ENCODE measurements at regions not wholly inside any gene's neighbourhood (a gene's known extent, or its start where the extent isn't known, plus 50 kb on each side); places are given as distances from the start of the nearest gene placed in this dataset.

GRCh38 chr13:89784161-89784809, 1563.2 kb upstream of the MIR17HG start (continued):
- no peak for TF ChIP-seq TSHZ1 (tag by site-specific recombination; IDR thresholded peaks at IDR 0.05; ENCODE audit: borderline replicate concordance)
- no peak for TF ChIP-seq ZNF473 (tag by site-specific recombination; IDR thresholded peaks at IDR 0.05)

DNA sequence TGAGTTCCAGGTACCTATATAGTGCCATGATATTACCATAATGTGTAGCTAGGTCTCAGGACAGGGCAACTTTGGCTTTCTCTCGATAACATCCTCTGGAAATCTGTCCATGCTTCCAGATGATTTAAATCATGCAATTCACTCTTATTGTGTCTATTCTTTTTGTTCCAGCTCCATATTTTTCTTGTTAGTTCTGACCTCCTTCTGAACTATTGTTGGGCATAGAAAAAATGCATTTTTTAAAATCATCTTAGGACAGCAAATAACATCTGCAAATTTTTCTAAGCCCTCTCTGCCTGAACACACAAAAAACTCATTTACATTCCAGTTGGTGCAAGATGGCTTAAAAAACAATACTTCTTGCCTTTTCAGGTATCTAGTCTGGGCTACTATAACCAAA, 1561.0 kb upstream of the MIR17HG start:
- no peaks in the 10 kb centered on the region for H3K4me1 ChIP-seq (ENCODE audit: control insufficient read depth, insufficient read depth, low read length)
- TF ChIP-seq ZNF664 (tag by site-specific recombination; IDR thresholded peaks at IDR 0.05) (no peak), ZNF133 (tag by site-specific recombination; IDR thresholded peaks at IDR 0.05) (no peak), ZNF202 (tag by site-specific recombination; IDR thresholded peaks at IDR 0.05; ENCODE audit: borderline replicate concordance) (no peak), ZNF654 (tag by site-specific recombination; IDR thresholded peaks at IDR 0.05; ENCODE audit: low read depth) (no peak), ZNF596 (tag by site-specific recombination; IDR thresholded peaks at IDR 0.05) (no peak), ZBTB44 (tag by site-specific recombination; IDR thresholded peaks at IDR 0.05) (no peak)
- TF ChIP-seq, protein P1, sequence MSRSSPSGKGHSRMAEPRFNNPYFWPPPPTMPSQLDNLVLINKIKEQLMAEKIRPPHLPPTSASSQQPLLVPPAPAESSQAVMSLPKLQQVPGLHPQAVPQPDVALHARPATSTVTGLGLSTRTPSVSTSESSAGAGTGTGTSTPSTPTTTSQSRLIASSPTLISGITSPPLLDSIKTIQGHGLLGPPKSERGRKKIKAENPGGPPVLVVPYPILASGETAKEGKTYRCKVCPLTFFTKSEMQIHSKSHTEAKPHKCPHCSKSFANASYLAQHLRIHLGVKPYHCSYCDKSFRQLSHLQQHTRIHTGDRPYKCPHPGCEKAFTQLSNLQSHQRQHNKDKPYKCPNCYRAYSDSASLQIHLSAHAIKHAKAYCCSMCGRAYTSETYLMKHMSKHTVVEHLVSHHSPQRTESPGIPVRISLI (tag by site-specific recombination; IDR thresholded peaks at IDR 0.05): no peak
- CTCF ChIA-PET: interaction anchor here (0.7 kb wide), 1 partner anchor 953 kb away, joined by 3 read pairs; no protein-coding TSS in a partner anchor
- H3K9me3 ChIP-seq (ENCODE audit: control insufficient read depth, insufficient read depth, low read depth, low read length): no peaks in the 10 kb centered on the region
- H3K27ac ChIP-seq (ENCODE audit: extremely low read depth, low read depth, low read length): no peak overlapping the region
- H3K36me3 ChIP-seq (ENCODE audit: control insufficient read depth in 2 of 2, insufficient read depth in 1 of 2, low read length in 2 of 2): no peaks in the 10 kb centered on the region
- POLR2A ChIA-PET: no interaction called here
- H3K4me3 ChIP-seq (ENCODE audit: low read depth, low read length): no peak overlapping the region

- Histone ChIP-seq H3K4me3 (ENCODE audit: low read depth, low read length) (no peak overlapping the region), H3K9me3 (ENCODE audit: control insufficient read depth, insufficient read depth, low read depth, low read length) (no peaks in the 10 kb centered on the region), H3K36me3 (ENCODE audit: control insufficient read depth in 2 of 2, insufficient read depth in 1 of 2, low read length in 2 of 2) (no peaks in the 10 kb centered on the region), H3K4me1 (ENCODE audit: control insufficient read depth, insufficient read depth, low read length) (no peaks in the 10 kb centered on the region), H3K27ac (ENCODE audit: extremely low read depth, low read depth, low read length) (no peak overlapping the region)
- POLR2A ChIA-PET: no interaction called here
- CTCF ChIA-PET: no interaction called here
- TF ChIP-seq PRDM6 (tag by site-specific recombination; IDR thresholded peaks at IDR 0.05) (no peak), ZNF610 (tag by site-specific recombination; IDR thresholded peaks at IDR 0.05; ENCODE audit: borderline replicate concordance) (no peak), ZNF664 (tag by site-specific recombination; IDR thresholded peaks at IDR 0.05) (no peak), ZNF416 (tag by site-specific recombination; IDR thresholded peaks at IDR 0.05) (no peak), BCL11B (tag by site-specific recombination; IDR thresholded peaks at IDR 0.05; ENCODE audit: low read depth) (no peak), ZNF26 (tag by site-specific recombination; IDR thresholded peaks at IDR 0.05) (no peak), ZNF660 (tag by site-specific recombination; IDR thresholded peaks at IDR 0.05) (no peak), ZNF155 (tag by site-specific recombination; IDR thresholded peaks at IDR 0.05) (no peak), RBAK (tag by site-specific recombination; IDR thresholded peaks at IDR 0.05) (no peak)
- TF ChIP-seq, protein P2, sequence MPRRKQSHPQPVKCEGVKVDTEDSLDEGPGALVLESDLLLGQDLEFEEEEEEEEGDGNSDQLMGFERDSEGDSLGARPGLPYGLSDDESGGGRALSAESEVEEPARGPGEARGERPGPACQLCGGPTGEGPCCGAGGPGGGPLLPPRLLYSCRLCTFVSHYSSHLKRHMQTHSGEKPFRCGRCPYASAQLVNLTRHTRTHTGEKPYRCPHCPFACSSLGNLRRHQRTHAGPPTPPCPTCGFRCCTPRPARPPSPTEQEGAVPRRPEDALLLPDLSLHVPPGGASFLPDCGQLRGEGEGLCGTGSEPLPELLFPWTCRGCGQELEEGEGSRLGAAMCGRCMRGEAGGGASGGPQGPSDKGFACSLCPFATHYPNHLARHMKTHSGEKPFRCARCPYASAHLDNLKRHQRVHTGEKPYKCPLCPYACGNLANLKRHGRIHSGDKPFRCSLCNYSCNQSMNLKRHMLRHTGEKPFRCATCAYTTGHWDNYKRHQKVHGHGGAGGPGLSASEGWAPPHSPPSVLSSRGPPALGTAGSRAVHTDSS (tag by site-specific recombination; IDR thresholded peaks at IDR 0.05): no peak
These were observed 1556.8 kb upstream of the MIR17HG start for GRCh38 chr13:89790696-89791095.

All from HEK293 (cell line).